GM18499 (cell line): ENCODE measurements at regions not wholly inside any gene's neighbourhood (a gene's known extent, or its start where the extent isn't known, plus 50 kb on each side); places are given as distances from the start of the nearest gene placed in this dataset.

Source experiments
- ATAC-seq: cut with Tn5 transposase; IDR thresholded peaks from one replicate; pipeline ENCODE4 v1.9.1; 2021; ENCODE audit warnings: moderate number of reproducible peaks; ENCODE audit not compliant: insufficient read depth, unreplicated experiment

- ATAC-seq: no peak
Measured at GRCh38 chr22:48557473-48557872, 1270.2 kb downstream of the BRD1 start.

- ATAC-seq: no peak
Measured at GRCh38 chr22:48556751-48557150, 1270.9 kb downstream of the BRD1 start.

GRCh38 chr22:48556222-48556621 lies 1271.5 kb downstream of the BRD1 start:
- ATAC-seq: no peak

GRCh38 chr22:48555606-48556005 lies 1272.1 kb downstream of the BRD1 start:
- ATAC-seq: no peak

- no peak for ATAC-seq
Measured at GRCh38 chr22:48554893-48555572, 1272.6 kb downstream of the BRD1 start.

GRCh38 chr22:48553694-48554308 lies 1273.9 kb downstream of the BRD1 start:
- no peak for ATAC-seq

GRCh38 chr22:48553119-48553518 lies 1274.6 kb downstream of the BRD1 start:
- ATAC-seq: no peak

GRCh38 chr22:48551716-48552268 lies 1275.9 kb downstream of the BRD1 start:
- no peak for ATAC-seq

GRCh38 chr22:48551061-48551460 lies 1276.6 kb downstream of the BRD1 start:
- ATAC-seq: no peak

- no peak for ATAC-seq
Measured at GRCh38 chr22:48548391-48548790, 1279.3 kb downstream of the BRD1 start.

GRCh38 chr22:48547971-48548370 lies 1279.7 kb downstream of the BRD1 start:
- no peak for ATAC-seq

- ATAC-seq: no peak
Measured at GRCh38 chr22:48546653-48547424, 1280.8 kb downstream of the BRD1 start.

GRCh38 chr22:48545987-48546386 lies 1281.7 kb downstream of the BRD1 start:
- no peak for ATAC-seq

GRCh38 chr22:48541401-48542098 lies 1286.1 kb downstream of the BRD1 start:
- no peak for ATAC-seq

- ATAC-seq: no peak
Measured at GRCh38 chr22:48539261-48539660, 1288.4 kb downstream of the BRD1 start.

- ATAC-seq: no peak
Measured at GRCh38 chr22:48538291-48538820, 1289.3 kb downstream of the BRD1 start.

GRCh38 chr22:48537343-48537680 lies 1290.4 kb downstream of the BRD1 start:
- no peak for ATAC-seq

- no peak for ATAC-seq
Measured at GRCh38 chr22:48536541-48537342, 1290.9 kb downstream of the BRD1 start.

- ATAC-seq: no peak
Measured at GRCh38 chr22:48535868-48536540, 1291.7 kb downstream of the BRD1 start.
